ENCODE measurements at regions not wholly inside any gene's neighbourhood (a gene's known extent, or its start where the extent isn't known, plus 50 kb on each side); places are given as distances from the start of the nearest gene placed in this dataset.

- TF ChIP-seq CTCF (IDR thresholded peaks at IDR 0.05; ENCODE audit: insufficient read depth, low read length, poor library complexity, severe bottlenecking) (no peak), EZH2phosphoT487 (conservative IDR thresholded peaks at IDR 0.05; ENCODE audit: low read length) (no peak)
Measured at GRCh38 chr20:12882832-12883506, 125.8 kb upstream of the SPTLC3 start.
